TTC549 (cell line): ENCODE measurements at regions not wholly inside any gene's neighbourhood (a gene's known extent, or its start where the extent isn't known, plus 50 kb on each side); places are given as distances from the start of the nearest gene placed in this dataset.
"Not testable (repeated sequence)": the region's sequence is repeated elsewhere in the genome, so short reads cannot be mapped to it uniquely, and the experiment has no call there.

ENCODE experiments used
- FAIRE-seq: peaks from 2 replicates; lab custom pipeline; 2012; peaks lifted over from hg19 to GRCh38; lab: Jason Lieb, UNC

- no peak for FAIRE-seq
Observed at GRCh38 chr6:146985966-146986365, 218.3 kb upstream of the STXBP5 start.

- not testable (repeated sequence) for FAIRE-seq
Observed at GRCh38 chr6:146987938-146988337, 216.3 kb upstream of the STXBP5 start.

GRCh38 chr6:146989860-146990259 lies 214.4 kb upstream of the STXBP5 start:
- FAIRE-seq: no peak

GRCh38 chr6:146990284-146990683 lies 213.9 kb upstream of the STXBP5 start:
- no peak for FAIRE-seq

- no peak for FAIRE-seq
Observed at GRCh38 chr6:146990821-146991798, 213.1 kb upstream of the STXBP5 start.

GRCh38 chr6:146997062-146997461 lies 207.2 kb upstream of the STXBP5 start:
- FAIRE-seq: no peak

- FAIRE-seq: no peak
Observed at GRCh38 chr6:146999766-147000165, 204.5 kb upstream of the STXBP5 start.

GRCh38 chr6:147000545-147001488 lies 203.4 kb upstream of the STXBP5 start:
- no peak for FAIRE-seq

GRCh38 chr6:147001621-147002020 lies 202.6 kb upstream of the STXBP5 start:
- FAIRE-seq: no peak

- no peak for FAIRE-seq
Observed at GRCh38 chr6:147003186-147003585, 201.0 kb upstream of the STXBP5 start.

GRCh38 chr6:147005499-147005898 lies 198.7 kb upstream of the STXBP5 start:
- FAIRE-seq: no peak

- FAIRE-seq: no peak
Observed at GRCh38 chr6:147007441-147007840, 196.8 kb upstream of the STXBP5 start.

GRCh38 chr6:147009358-147009757 lies 194.9 kb upstream of the STXBP5 start:
- no peak for FAIRE-seq

- FAIRE-seq: no peak
Observed at GRCh38 chr6:147015674-147016073, 188.5 kb upstream of the STXBP5 start.

- no peak for FAIRE-seq
Observed at GRCh38 chr6:147016440-147016839, 187.8 kb upstream of the STXBP5 start.

GRCh38 chr6:147017153-147017552 lies 187.1 kb upstream of the STXBP5 start:
- no peak for FAIRE-seq

GRCh38 chr6:147019001-147019400 lies 185.2 kb upstream of the STXBP5 start:
- no peak for FAIRE-seq

GRCh38 chr6:147022041-147022440 lies 182.2 kb upstream of the STXBP5 start:
- no peak for FAIRE-seq

- no peak for FAIRE-seq
Observed at GRCh38 chr6:147023148-147023547, 181.1 kb upstream of the STXBP5 start.

GRCh38 chr6:147023581-147023980 lies 180.6 kb upstream of the STXBP5 start:
- FAIRE-seq: no peak

GRCh38 chr6:147029923-147030322 lies 174.3 kb upstream of the STXBP5 start:
- FAIRE-seq: no peak

- FAIRE-seq: no peak
Observed at GRCh38 chr6:147033267-147033666, 170.9 kb upstream of the STXBP5 start.

- no peak for FAIRE-seq
Observed at GRCh38 chr6:147035886-147036285, 168.3 kb upstream of the STXBP5 start.
